ENCODE measurements at regions not wholly inside any gene's neighbourhood (a gene's known extent, or its start where the extent isn't known, plus 50 kb on each side); places are given as distances from the start of the nearest gene placed in this dataset.

- H3K9me3 Mint-ChIP-seq = no peaks in the 10 kb centered on the region
- ChIA-PET CTCF (no interaction called here), POLR2A (no interaction called here)
These were observed 122.3 kb upstream of the NEIL3 start for GRCh38 chr4:177187371-177187770.

GRCh38 chr4:177190995-177191580 lies 118.6 kb upstream of the NEIL3 start:
- Mint-ChIP-seq H3K9me3 (no peaks in the 10 kb centered on the region), H3K27ac (no peak overlapping the region), H3K4me3 (no peak overlapping the region), H3K4me1 (ENCODE audit: low read depth) (no peaks in the 10 kb centered on the region), H3K27me3 (no peaks in the 10 kb centered on the region), H3K36me3 (ENCODE audit: low read depth) (no peaks in the 10 kb centered on the region)
- Histone ChIP-seq H3K36me3 (ENCODE audit: insufficient read depth, low read length) (no peaks in the 10 kb centered on the region), H3K4me3 (ENCODE audit: low read length) (no peak overlapping the region), H3K9me3 (ENCODE audit: control insufficient read depth in 1 of 2, insufficient read depth in 1 of 2, low read length in 2 of 2) (peaks cover 0 to 7% of the 10 kb centered on the region in 2 experiments), H3K4me1 (ENCODE audit: insufficient read depth, low read length) (no peaks in the 10 kb centered on the region), H3K27ac (ENCODE audit: low read depth in 1 of 2, low read length in 2 of 2) (no peak overlapping the region), H3K27me3 (ENCODE audit: control insufficient read depth in 1 of 2, insufficient read depth in 2 of 2, low read length in 2 of 2) (no peaks in the 10 kb centered on the region)
- ATAC-seq (ENCODE audit: poor library complexity) (no peak), DNase-seq (no peak)
- ChIA-PET POLR2A (no interaction called here), CTCF (no interaction called here)
- no peak for TF ChIP-seq CTCF (IDR thresholded peaks at IDR 0.05)
- intact Hi-C loops (cut with DNase I, micrococcal nuclease) = no loop called here

More at GRCh38 chr4:177187371-177187770, 122.3 kb upstream of the NEIL3 start:
- H3K4me3 ChIP-seq (ENCODE audit: low read length) = no peak overlapping the region
- Mint-ChIP-seq H3K4me3 (no peak overlapping the region), H3K36me3 (ENCODE audit: low read depth) (no peaks in the 10 kb centered on the region), H3K27me3 (no peaks in the 10 kb centered on the region), H3K27ac (no peak overlapping the region), H3K4me1 (ENCODE audit: low read depth) (no peaks in the 10 kb centered on the region)
- H3K27me3 ChIP-seq (ENCODE audit: control insufficient read depth in 1 of 2, insufficient read depth in 2 of 2, low read length in 2 of 2) = no peaks in the 10 kb centered on the region
- ATAC-seq (ENCODE audit: poor library complexity) (no peak), DNase-seq (no peak)
- no peaks in the 10 kb centered on the region for H3K36me3 ChIP-seq (ENCODE audit: insufficient read depth, low read length)
- no peaks in the 10 kb centered on the region for H3K9me3 ChIP-seq (ENCODE audit: control insufficient read depth in 1 of 2, insufficient read depth in 1 of 2, low read length in 2 of 2)
- no peaks in the 10 kb centered on the region for H3K4me1 ChIP-seq (ENCODE audit: insufficient read depth, low read length)
- intact Hi-C loops (cut with DNase I, micrococcal nuclease) = no loop called here
- no peak for TF ChIP-seq CTCF (IDR thresholded peaks at IDR 0.05)
- H3K27ac ChIP-seq (ENCODE audit: low read depth in 1 of 2, low read length in 2 of 2) = no peak overlapping the region

- no peaks in the 10 kb centered on the region for H3K9me3 Mint-ChIP-seq
- no peak overlapping the region for H3K27ac Mint-ChIP-seq
- POLR2A ChIA-PET = no interaction called here
- Histone ChIP-seq H3K4me1 (ENCODE audit: insufficient read depth, low read length) (no peaks in the 10 kb centered on the region), H3K27ac (ENCODE audit: low read depth in 1 of 2, low read length in 2 of 2) (no peak overlapping the region), H3K27me3 (ENCODE audit: control insufficient read depth in 1 of 2, insufficient read depth in 2 of 2, low read length in 2 of 2) (no peaks in the 10 kb centered on the region), H3K4me3 (ENCODE audit: low read length) (no peak overlapping the region), H3K36me3 (ENCODE audit: insufficient read depth, low read length) (no peaks in the 10 kb centered on the region), H3K9me3 (ENCODE audit: control insufficient read depth in 1 of 2, insufficient read depth in 1 of 2, low read length in 2 of 2) (peaks cover 0 to 7% of the 10 kb centered on the region in 2 experiments)
- no peak for DNase-seq
- H3K4me1 Mint-ChIP-seq (ENCODE audit: low read depth) = no peaks in the 10 kb centered on the region
- no peak for ATAC-seq (ENCODE audit: poor library complexity)
- no peak overlapping the region for H3K4me3 Mint-ChIP-seq
- CTCF ChIA-PET = no interaction called here
- no peaks in the 10 kb centered on the region for H3K36me3 Mint-ChIP-seq (ENCODE audit: low read depth)
- no peaks in the 10 kb centered on the region for H3K27me3 Mint-ChIP-seq
- intact Hi-C loops (cut with DNase I, micrococcal nuclease) = no loop called here
- TF ChIP-seq CTCF (IDR thresholded peaks at IDR 0.05) = no peak
These were observed 118.1 kb upstream of the NEIL3 start for GRCh38 chr4:177191586-177191985.

Data from CD4-positive, alpha-beta T cell (primary cell).